Left ventricle myocardium inferior (tissue), 1 donor: ENCODE measurements at regions not wholly inside any gene's neighbourhood (a gene's known extent, or its start where the extent isn't known, plus 50 kb on each side); places are given as distances from the start of the nearest gene placed in this dataset.

Source experiments
- DNase-seq: peaks from one replicate; pipeline ENCODE4 v3.0.0-alpha.2; 2020
- H3K27ac ChIP-seq: fragments of 200-600 bp; replicated peaks from 2 replicates; pipeline ENCODE4 v1.8.0; 2021
- H3K27me3 ChIP-seq: fragments of 200-600 bp; 2 replicates; pipeline ENCODE4 v1.8.0; 2021; ENCODE audit warnings: low read depth
- H3K36me3 ChIP-seq: fragments of 200-600 bp; 2 replicates; pipeline ENCODE4 v1.8.0; 2021
- H3K4me1 ChIP-seq: fragments of 200-600 bp; 2 replicates; pipeline ENCODE4 v1.8.0; 2021
- H3K4me3 ChIP-seq: fragments of 200-600 bp; 2 replicates; pipeline ENCODE4 v1.8.0; 2021; ENCODE audit warnings: mild to moderate bottlenecking, moderate library complexity
- H3K9me3 ChIP-seq: fragments of 200-600 bp; replicated peaks from 2 replicates; pipeline ENCODE4 v1.8.0; 2021
- CTCF ChIP-seq: fragments of 200-600 bp; IDR thresholded peaks from 2 replicates; pipeline ENCODE4 v1.8.0; 2021; ENCODE audit warnings: antibody characterized with exemption, mild to moderate bottlenecking, borderline replicate concordance
- intact Hi-C: fragments of 100-400 bp; cut with micrococcal nuclease; formaldehyde crosslinking; loops from one replicate; pipeline ENCODE4 v1.11.0; 2022
- donor health status: DM: no; HTN: yes; CAD: no; lungs with severe emphysema.

GRCh38 chr9:107079589-107079988, 203.5 kb upstream of the RAD23B start:
- intact Hi-C loops, result no loop called here
- H3K4me1 ChIP-seq, result no peaks in the 10 kb centered on the region

GRCh38 chr9:107080130-107080529, 202.9 kb upstream of the RAD23B start:
- Histone ChIP-seq H3K27ac (no peak overlapping the region), H3K9me3 (no peaks in the 10 kb centered on the region), H3K27me3 (peaks cover 6% of the 10 kb centered on the region), H3K36me3 (no peaks in the 10 kb centered on the region), H3K4me3 (no peak overlapping the region), H3K4me1 (no peaks in the 10 kb centered on the region)
- TF ChIP-seq CTCF, result no peak
- intact Hi-C loops, result no loop called here
- no peak for DNase-seq

More at GRCh38 chr9:107079589-107079988, 203.5 kb upstream of the RAD23B start:
- Histone ChIP-seq H3K27me3 (peaks cover 6% of the 10 kb centered on the region), H3K27ac (no peak overlapping the region), H3K9me3 (no peaks in the 10 kb centered on the region), H3K36me3 (no peaks in the 10 kb centered on the region), H3K4me3 (no peak overlapping the region)
- DNase-seq, result no peak
- TF ChIP-seq CTCF, result no peak

- Histone ChIP-seq H3K4me1 (no peaks in the 10 kb centered on the region), H3K4me3 (no peak overlapping the region), H3K27ac (no peak overlapping the region), H3K27me3 (peaks cover 10% of the 10 kb centered on the region), H3K36me3 (no peaks in the 10 kb centered on the region), H3K9me3 (peaks cover 16% of the 10 kb centered on the region)
- TF ChIP-seq CTCF, result no peak
- DNase-seq, result no peak
- intact Hi-C loops, result no loop called here
Measured at GRCh38 chr9:107086460-107086859, 196.6 kb upstream of the RAD23B start.

- DNase-seq, result no peak
- no peak overlapping the region for H3K27ac ChIP-seq
- no peak for TF ChIP-seq CTCF
- H3K4me3 ChIP-seq, result no peak overlapping the region
- H3K9me3 ChIP-seq, result peaks cover 16% of the 10 kb centered on the region
- peaks cover 10% of the 10 kb centered on the region for H3K27me3 ChIP-seq
- H3K4me1 ChIP-seq, result no peaks in the 10 kb centered on the region
- H3K36me3 ChIP-seq, result no peaks in the 10 kb centered on the region
- intact Hi-C loops, result no loop called here
Measured at GRCh38 chr9:107087222-107087621, 195.9 kb upstream of the RAD23B start.

- intact Hi-C loops, result no loop called here
- peaks cover 16% of the 10 kb centered on the region for H3K9me3 ChIP-seq
- no peak overlapping the region for H3K4me3 ChIP-seq
- H3K4me1 ChIP-seq, result no peaks in the 10 kb centered on the region
- TF ChIP-seq CTCF, result no peak
- no peaks in the 10 kb centered on the region for H3K36me3 ChIP-seq
- H3K27me3 ChIP-seq, result peaks cover 4% of the 10 kb centered on the region
- no peak for DNase-seq
- H3K27ac ChIP-seq, result no peak overlapping the region
Measured at GRCh38 chr9:107090218-107090617, 192.9 kb upstream of the RAD23B start.
